HL-60 (cell line): ENCODE measurements at regions not wholly inside any gene's neighbourhood (a gene's known extent, or its start where the extent isn't known, plus 50 kb on each side); places are given as distances from the start of the nearest gene placed in this dataset.

Source experiments
- DNase-seq, 2 experiments: peaks; one replicate each; pipeline ENCODE4 v3.0.0-alpha.2; 2010 to 2020; ENCODE audit warnings: low read depth in 1 of 2, low spot score in 1 of 2
- H3K27ac ChIP-seq: fragments of 250-450 bp; sonication (Bioruptor Pico); replicated peaks from 2 replicates; pipeline ENCODE4 v1.5.1; 2020; ENCODE audit warnings: mild to moderate bottlenecking, moderate library complexity
- H3K27me3 ChIP-seq: fragments of 250-450 bp; sonication (Bioruptor Pico); 2 replicates; pipeline ENCODE4 v1.5.1; 2021; ENCODE audit warnings: mild to moderate bottlenecking, moderate library complexity; ENCODE audit not compliant: insufficient read depth, poor library complexity, severe bottlenecking
- H3K4me3 ChIP-seq: replicated peaks from 2 replicates; pipeline ENCODE4 v1.5.1; 2011; ENCODE audit warnings: mild to moderate bottlenecking, control low read depth, low read length; ENCODE audit not compliant: insufficient read depth
- GABPA ChIP-seq: IDR thresholded peaks from 2 replicates; pipeline ENCODE4 v1.6.1; 2012; ENCODE audit warnings: low read depth
- POLR2AphosphoS5 ChIP-seq: IDR thresholded peaks from 2 replicates; pipeline ENCODE4 v1.6.1; 2012; ENCODE audit warnings: low read depth
- SPI1 ChIP-seq: IDR thresholded peaks from 2 replicates; pipeline ENCODE4 v1.6.1; 2012; ENCODE audit warnings: low read depth, mild to moderate bottlenecking, borderline replicate concordance
- TF ChIP-seq, protein P1 (sequence below): IDR thresholded peaks from one replicate; pipeline ENCODE4 v1.5.1; 2011; ENCODE audit warnings: low read length, control low read depth, inconsistent platforms; ENCODE audit not compliant: insufficient read depth
- TF ChIP-seq, protein P2 (sequence below): IDR thresholded peaks from 2 replicates; pipeline ENCODE4 v1.6.1; 2012; ENCODE audit warnings: low read depth; ENCODE audit not compliant: insufficient replicate concordance

DNA sequence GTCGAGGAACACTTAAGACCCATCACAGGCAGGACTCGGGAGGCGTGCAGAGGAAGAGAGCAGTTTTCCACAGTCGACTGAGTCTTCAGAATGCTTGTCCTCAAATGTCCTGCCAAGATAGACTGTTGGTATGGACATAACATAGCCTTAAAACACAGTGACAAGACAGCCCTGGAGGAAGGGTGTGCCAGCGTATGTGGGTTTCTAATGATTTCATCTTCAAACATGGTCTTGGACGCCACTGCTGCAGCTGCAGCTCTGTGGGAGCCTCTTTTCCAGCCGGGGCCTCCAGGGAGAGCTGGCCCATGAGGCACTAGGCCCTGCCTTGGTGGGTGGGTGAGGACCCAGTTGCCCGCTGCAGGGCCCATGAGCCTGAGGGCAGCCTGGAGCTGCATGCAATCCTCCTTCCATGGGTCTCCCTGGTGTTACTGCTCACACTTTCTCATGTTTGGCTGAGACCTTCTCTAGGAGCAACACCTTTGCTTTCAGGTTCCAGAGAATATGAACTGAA is 198.6 kb downstream of the KLF13 start:
- H3K27me3 ChIP-seq, result no peaks in the 10 kb centered on the region
- TF ChIP-seq POLR2AphosphoS5, result no peak
- no peak for TF ChIP-seq SPI1
- TF ChIP-seq, protein P1, sequence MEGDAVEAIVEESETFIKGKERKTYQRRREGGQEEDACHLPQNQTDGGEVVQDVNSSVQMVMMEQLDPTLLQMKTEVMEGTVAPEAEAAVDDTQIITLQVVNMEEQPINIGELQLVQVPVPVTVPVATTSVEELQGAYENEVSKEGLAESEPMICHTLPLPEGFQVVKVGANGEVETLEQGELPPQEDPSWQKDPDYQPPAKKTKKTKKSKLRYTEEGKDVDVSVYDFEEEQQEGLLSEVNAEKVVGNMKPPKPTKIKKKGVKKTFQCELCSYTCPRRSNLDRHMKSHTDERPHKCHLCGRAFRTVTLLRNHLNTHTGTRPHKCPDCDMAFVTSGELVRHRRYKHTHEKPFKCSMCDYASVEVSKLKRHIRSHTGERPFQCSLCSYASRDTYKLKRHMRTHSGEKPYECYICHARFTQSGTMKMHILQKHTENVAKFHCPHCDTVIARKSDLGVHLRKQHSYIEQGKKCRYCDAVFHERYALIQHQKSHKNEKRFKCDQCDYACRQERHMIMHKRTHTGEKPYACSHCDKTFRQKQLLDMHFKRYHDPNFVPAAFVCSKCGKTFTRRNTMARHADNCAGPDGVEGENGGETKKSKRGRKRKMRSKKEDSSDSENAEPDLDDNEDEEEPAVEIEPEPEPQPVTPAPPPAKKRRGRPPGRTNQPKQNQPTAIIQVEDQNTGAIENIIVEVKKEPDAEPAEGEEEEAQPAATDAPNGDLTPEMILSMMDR, result no peak
- TF ChIP-seq, protein P2, sequence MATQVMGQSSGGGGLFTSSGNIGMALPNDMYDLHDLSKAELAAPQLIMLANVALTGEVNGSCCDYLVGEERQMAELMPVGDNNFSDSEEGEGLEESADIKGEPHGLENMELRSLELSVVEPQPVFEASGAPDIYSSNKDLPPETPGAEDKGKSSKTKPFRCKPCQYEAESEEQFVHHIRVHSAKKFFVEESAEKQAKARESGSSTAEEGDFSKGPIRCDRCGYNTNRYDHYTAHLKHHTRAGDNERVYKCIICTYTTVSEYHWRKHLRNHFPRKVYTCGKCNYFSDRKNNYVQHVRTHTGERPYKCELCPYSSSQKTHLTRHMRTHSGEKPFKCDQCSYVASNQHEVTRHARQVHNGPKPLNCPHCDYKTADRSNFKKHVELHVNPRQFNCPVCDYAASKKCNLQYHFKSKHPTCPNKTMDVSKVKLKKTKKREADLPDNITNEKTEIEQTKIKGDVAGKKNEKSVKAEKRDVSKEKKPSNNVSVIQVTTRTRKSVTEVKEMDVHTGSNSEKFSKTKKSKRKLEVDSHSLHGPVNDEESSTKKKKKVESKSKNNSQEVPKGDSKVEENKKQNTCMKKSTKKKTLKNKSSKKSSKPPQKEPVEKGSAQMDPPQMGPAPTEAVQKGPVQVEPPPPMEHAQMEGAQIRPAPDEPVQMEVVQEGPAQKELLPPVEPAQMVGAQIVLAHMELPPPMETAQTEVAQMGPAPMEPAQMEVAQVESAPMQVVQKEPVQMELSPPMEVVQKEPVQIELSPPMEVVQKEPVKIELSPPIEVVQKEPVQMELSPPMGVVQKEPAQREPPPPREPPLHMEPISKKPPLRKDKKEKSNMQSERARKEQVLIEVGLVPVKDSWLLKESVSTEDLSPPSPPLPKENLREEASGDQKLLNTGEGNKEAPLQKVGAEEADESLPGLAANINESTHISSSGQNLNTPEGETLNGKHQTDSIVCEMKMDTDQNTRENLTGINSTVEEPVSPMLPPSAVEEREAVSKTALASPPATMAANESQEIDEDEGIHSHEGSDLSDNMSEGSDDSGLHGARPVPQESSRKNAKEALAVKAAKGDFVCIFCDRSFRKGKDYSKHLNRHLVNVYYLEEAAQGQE, result no peak
- no peak for TF ChIP-seq GABPA
- DNase-seq, result no peak
- no peak overlapping the region for H3K4me3 ChIP-seq
- H3K27ac ChIP-seq, result no peak overlapping the region

DNA sequence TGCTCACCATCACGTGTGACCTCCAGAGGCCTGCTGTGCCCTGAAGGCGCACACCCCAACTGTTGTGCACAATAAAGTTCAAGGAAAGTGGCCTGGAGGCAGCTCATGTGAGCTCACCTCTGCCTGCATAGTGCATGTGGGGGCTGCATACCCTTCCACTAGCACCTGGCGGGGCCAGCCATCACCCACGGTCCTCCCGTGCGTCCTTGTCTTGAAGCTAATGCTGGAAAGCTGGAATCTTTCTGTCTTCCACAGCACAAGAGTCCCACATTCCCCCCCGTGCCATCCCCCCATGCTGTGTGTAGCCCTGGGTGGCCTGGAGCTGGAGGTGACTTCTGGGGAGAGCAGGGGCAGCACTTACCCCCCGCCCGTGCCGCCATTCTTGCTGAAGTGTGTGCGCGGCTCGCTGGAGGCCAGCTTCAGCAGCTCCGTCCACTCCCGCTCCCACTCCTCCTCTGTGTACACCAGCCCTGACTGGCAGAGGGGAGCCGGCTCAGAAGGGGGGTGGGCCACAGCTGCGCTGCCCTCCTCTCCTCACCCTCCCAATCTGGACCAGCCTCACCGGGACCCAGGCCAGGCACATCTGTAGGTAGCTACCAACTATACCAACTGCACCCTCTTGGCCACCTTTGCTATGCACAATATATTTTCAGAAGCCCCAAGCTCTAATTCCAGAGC is 199.5 kb downstream of the KLF13 start:
- no peak overlapping the region for H3K4me3 ChIP-seq
- DNase-seq, result no peak
- no peaks in the 10 kb centered on the region for H3K27me3 ChIP-seq
- TF ChIP-seq GABPA, result no peak
- H3K27ac ChIP-seq, result no peak overlapping the region

DNA sequence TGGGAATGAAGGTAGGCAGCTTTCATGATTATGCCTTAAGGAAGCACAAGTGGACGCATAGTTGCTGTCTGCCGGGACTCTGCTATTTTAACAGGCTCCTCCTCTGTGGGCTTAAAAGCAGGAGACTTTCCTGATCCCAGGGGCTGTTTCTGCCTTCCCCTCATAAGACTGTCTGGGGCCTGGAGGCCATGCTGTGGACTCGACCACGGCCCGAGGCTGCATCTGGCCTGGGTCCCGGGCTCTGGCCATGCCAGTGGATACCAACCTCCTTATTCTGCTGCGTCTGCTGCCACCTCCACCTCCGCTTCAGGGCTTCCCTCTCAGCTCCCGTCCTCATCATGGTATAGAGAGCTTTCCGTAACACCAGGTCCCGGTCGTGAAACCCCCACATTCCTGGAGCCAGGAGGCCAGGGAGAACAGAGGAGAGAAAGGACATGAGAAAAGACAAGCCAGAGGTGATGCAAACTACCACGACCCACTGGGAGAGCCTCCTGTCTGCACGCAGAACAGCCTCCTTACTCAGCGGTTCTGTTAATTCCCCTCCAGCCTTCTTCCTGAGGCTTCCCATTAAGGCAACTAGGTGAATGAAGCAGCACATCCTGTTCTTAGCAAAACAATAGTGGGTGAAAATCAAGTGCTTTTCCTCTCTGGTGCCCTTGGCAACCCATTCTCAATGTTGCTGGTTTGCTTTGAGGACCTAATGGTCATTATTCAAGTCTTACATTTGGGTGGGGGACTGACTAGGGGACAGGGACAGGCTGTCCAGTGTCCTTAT is 200.5 kb downstream of the KLF13 start:
- H3K4me3 ChIP-seq, result no peak overlapping the region
- DNase-seq, result no peak
- no peaks in the 10 kb centered on the region for H3K27me3 ChIP-seq
- TF ChIP-seq GABPA (no peak), POLR2AphosphoS5 (no peak), SPI1 (no peak)
- TF ChIP-seq, protein P1, result no peak
- TF ChIP-seq, protein P2, result no peak
- no peak overlapping the region for H3K27ac ChIP-seq

DNA sequence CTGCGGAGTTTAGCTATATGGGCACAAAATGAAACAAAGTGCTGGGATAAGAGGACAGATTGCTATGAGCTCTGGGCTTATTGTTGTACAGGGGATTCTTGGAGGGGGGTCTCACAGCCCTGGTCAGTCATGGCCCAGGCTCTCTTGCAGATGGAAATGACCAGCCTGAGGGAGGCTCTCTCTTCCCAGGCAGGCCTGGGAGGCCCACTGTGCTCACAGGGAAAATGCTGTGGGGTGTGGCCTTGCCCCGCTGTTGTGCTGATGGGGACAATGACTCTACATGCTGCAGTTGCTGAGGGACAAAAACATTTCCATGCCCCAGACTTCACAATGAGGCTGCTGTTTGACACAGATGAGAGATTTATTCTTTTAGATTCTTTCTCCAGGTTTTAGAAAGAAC is 202.2 kb downstream of the KLF13 start:
- no peak for DNase-seq

More for the DNA sequence above, 202.2 kb downstream of the KLF13 start:
- Histone ChIP-seq H3K27ac (no peak overlapping the region), H3K4me3 (no peak overlapping the region), H3K27me3 (no peaks in the 10 kb centered on the region)
- TF ChIP-seq POLR2AphosphoS5 (no peak), GABPA (no peak)
- TF ChIP-seq, protein P2, result no peak
- TF ChIP-seq, protein P1, result no peak
